Chondrocyte (in vitro differentiated cells): ENCODE measurements at regions not wholly inside any gene's neighbourhood (a gene's known extent, or its start where the extent isn't known, plus 50 kb on each side); places are given as distances from the start of the nearest gene placed in this dataset.
A peak's percentile ranks its signal among the peaks of the same experiment; 100 is the strongest.

ENCODE experiments used
- DNase-seq: peaks from one replicate; pipeline ENCODE4 v3.0.0; 2021; ENCODE audit warnings: mixed read lengths, low spot score
- H3K27ac Mint-ChIP-seq: one replicate; pipeline ENCODE4 v1.8.0; 2021; ENCODE audit warnings: mild to moderate bottlenecking, moderate library complexity, mixed read lengths; ENCODE audit not compliant: unreplicated experiment
- H3K27me3 Mint-ChIP-seq: 2 replicates; pipeline ENCODE4 v1.8.0; 2021; ENCODE audit warnings: low read depth, mixed read lengths
- H3K36me3 Mint-ChIP-seq: 2 replicates; pipeline ENCODE4 v1.8.0; 2021; ENCODE audit warnings: low read depth, mixed read lengths
- H3K4me1 Mint-ChIP-seq: 2 replicates; pipeline ENCODE4 v1.8.0; 2021; ENCODE audit warnings: low read depth, mild to moderate bottlenecking, mixed read lengths
- H3K4me3 Mint-ChIP-seq: one replicate; pipeline ENCODE4 v1.8.0; 2021; ENCODE audit warnings: mild to moderate bottlenecking, moderate library complexity, mixed read lengths; ENCODE audit not compliant: unreplicated experiment
- H3K9me3 Mint-ChIP-seq: 2 replicates; pipeline ENCODE4 v1.8.0; 2021; ENCODE audit warnings: low read depth, mixed read lengths
- TF ChIP-seq, protein P1 (sequence below): fragments of 200-600 bp; sonication (generic); IDR thresholded peaks from 2 replicates; pipeline ENCODE4 v1.5.0; 2021; ENCODE audit warnings: antibody characterized with exemption, mild to moderate bottlenecking, moderate library complexity

GRCh38 chr10:131485732-131486131 is 174.2 kb upstream of the TCERG1L start:
- no peaks in the 10 kb centered on the region for H3K4me1 Mint-ChIP-seq
- peaks cover 52% of the 10 kb centered on the region for H3K9me3 Mint-ChIP-seq
- H3K27ac Mint-ChIP-seq = no peak overlapping the region
- H3K4me3 Mint-ChIP-seq = no peak overlapping the region
- TF ChIP-seq, protein P1, sequence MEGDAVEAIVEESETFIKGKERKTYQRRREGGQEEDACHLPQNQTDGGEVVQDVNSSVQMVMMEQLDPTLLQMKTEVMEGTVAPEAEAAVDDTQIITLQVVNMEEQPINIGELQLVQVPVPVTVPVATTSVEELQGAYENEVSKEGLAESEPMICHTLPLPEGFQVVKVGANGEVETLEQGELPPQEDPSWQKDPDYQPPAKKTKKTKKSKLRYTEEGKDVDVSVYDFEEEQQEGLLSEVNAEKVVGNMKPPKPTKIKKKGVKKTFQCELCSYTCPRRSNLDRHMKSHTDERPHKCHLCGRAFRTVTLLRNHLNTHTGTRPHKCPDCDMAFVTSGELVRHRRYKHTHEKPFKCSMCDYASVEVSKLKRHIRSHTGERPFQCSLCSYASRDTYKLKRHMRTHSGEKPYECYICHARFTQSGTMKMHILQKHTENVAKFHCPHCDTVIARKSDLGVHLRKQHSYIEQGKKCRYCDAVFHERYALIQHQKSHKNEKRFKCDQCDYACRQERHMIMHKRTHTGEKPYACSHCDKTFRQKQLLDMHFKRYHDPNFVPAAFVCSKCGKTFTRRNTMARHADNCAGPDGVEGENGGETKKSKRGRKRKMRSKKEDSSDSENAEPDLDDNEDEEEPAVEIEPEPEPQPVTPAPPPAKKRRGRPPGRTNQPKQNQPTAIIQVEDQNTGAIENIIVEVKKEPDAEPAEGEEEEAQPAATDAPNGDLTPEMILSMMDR = no peak
- H3K36me3 Mint-ChIP-seq = no peaks in the 10 kb centered on the region
- no peak for DNase-seq
- no peaks in the 10 kb centered on the region for H3K27me3 Mint-ChIP-seq

- H3K27me3 Mint-ChIP-seq = no peaks in the 10 kb centered on the region
- no peak overlapping the region for H3K27ac Mint-ChIP-seq
- no peak overlapping the region for H3K4me3 Mint-ChIP-seq
- no peaks in the 10 kb centered on the region for H3K36me3 Mint-ChIP-seq
- peaks cover 48% of the 10 kb centered on the region for H3K9me3 Mint-ChIP-seq
- DNase-seq = no peak
- H3K4me1 Mint-ChIP-seq = no peaks in the 10 kb centered on the region
- TF ChIP-seq, protein P1 = no peak
These were observed 176.3 kb upstream of the TCERG1L start for GRCh38 chr10:131487822-131488221.

DNA sequence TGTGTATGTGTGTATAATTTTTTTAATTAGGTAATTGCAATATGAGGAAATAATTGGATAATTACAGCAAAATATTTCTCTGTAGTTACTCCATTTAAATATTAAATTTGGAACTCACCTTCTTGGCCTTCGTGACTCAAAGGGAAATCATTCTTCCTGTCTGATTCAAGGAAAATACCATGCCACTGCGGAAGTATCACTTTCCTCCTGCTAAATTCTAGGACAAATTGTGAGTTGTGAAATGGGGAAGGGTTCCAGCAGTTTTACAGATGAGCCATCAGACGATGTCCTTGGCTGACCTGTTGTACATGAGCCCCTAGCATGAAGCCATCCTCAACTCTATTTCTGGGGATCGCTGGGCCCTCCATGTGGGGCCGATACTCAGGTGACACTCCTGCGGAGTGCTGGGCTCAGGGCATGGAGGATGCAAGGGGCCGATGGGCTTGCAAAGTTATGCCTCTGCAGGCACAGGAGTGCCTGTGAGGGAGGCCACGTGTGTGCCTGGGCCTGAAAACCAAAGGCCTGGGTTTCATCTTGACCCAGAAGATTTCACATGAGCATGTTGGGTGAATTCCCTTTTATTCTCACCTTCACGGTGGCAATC is 179.6 kb upstream of the TCERG1L start:
- Mint-ChIP-seq H3K4me3 (no peak overlapping the region), H3K36me3 (no peaks in the 10 kb centered on the region), H3K27ac (no peak overlapping the region), H3K27me3 (no peaks in the 10 kb centered on the region), H3K4me1 (no peaks in the 10 kb centered on the region), H3K9me3 (peaks cover 47% of the 10 kb centered on the region)
- TF ChIP-seq, protein P1 = no peak
- DNase-seq = peak; percentile 52

GRCh38 chr10:131492211-131492857 is 180.8 kb upstream of the TCERG1L start:
- peaks cover 47% of the 10 kb centered on the region for H3K9me3 Mint-ChIP-seq
- H3K4me3 Mint-ChIP-seq = no peak overlapping the region
- peak; percentile 57 for DNase-seq
- no peaks in the 10 kb centered on the region for H3K36me3 Mint-ChIP-seq
- no peak overlapping the region for H3K27ac Mint-ChIP-seq
- H3K4me1 Mint-ChIP-seq = no peaks in the 10 kb centered on the region
- TF ChIP-seq, protein P1 = no peak
- no peaks in the 10 kb centered on the region for H3K27me3 Mint-ChIP-seq

DNA sequence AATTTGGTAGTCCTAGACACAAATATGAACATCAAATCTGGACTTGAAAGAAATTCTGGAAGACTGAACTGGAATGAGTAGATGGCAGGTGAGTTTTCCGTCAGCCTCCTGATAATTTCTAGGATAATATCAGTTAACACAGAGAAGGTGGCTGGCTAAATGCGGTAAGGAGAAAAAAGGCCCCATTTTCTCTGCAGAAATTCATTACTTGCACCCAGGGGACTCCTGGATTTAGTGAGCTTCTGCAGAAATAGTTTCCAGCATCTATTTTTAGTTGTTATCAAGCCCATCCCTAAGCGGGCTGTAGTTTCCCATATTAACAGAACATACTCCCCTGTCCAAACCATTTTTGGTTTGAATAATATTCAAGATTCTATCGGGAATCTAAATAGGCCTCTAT is 181.9 kb upstream of the TCERG1L start:
- H3K36me3 Mint-ChIP-seq = no peaks in the 10 kb centered on the region
- H3K27ac Mint-ChIP-seq = no peak overlapping the region
- no peaks in the 10 kb centered on the region for H3K4me1 Mint-ChIP-seq
- peaks cover 51% of the 10 kb centered on the region for H3K9me3 Mint-ChIP-seq
- DNase-seq = no peak
- H3K27me3 Mint-ChIP-seq = no peaks in the 10 kb centered on the region
- H3K4me3 Mint-ChIP-seq = no peak overlapping the region
- TF ChIP-seq, protein P1 = no peak
